Embryonic facial prominence (tissue), 1 donor: ENCODE measurements at regions not wholly inside any gene's neighbourhood (a gene's known extent, or its start where the extent isn't known, plus 50 kb on each side); places are given as distances from the start of the nearest gene placed in this dataset.

Experiments used
- DNase-seq: peaks from one replicate; pipeline ENCODE4 v3.0.0-alpha.2; 2016; ENCODE audit errors: extremely low spot score

GRCh38 chr17:74082886-74083285 lies 120.6 kb upstream of the RPL38 start:
- DNase-seq = no peak

- no peak for DNase-seq
Measured at GRCh38 chr17:74083321-74083720, 120.2 kb upstream of the RPL38 start.

- DNase-seq = no peak
Measured at GRCh38 chr17:74085434-74085833, 118.0 kb upstream of the RPL38 start.

- no peak for DNase-seq
Measured at GRCh38 chr17:74087002-74087585, 116.4 kb upstream of the RPL38 start.

GRCh38 chr17:74088285-74088933 lies 115.1 kb upstream of the RPL38 start:
- DNase-seq = no peak

GRCh38 chr17:74088934-74089329 lies 114.5 kb upstream of the RPL38 start:
- no peak for DNase-seq

GRCh38 chr17:74089380-74089779 lies 114.1 kb upstream of the RPL38 start:
- no peak for DNase-seq

GRCh38 chr17:74089869-74090464 lies 113.5 kb upstream of the RPL38 start:
- DNase-seq = no peak

- no peak for DNase-seq
Measured at GRCh38 chr17:74094651-74095050, 108.8 kb upstream of the RPL38 start.

GRCh38 chr17:74096456-74096855 lies 107.0 kb upstream of the RPL38 start:
- no peak for DNase-seq

GRCh38 chr17:74097450-74098135 lies 105.9 kb upstream of the RPL38 start:
- no peak for DNase-seq

- no peak for DNase-seq
Measured at GRCh38 chr17:74098136-74099024, 105.1 kb upstream of the RPL38 start.

- DNase-seq = no peak
Measured at GRCh38 chr17:74099442-74100340, 103.8 kb upstream of the RPL38 start.

GRCh38 chr17:74104921-74105320 lies 98.6 kb upstream of the RPL38 start:
- DNase-seq = no peak

- DNase-seq = no peak
Measured at GRCh38 chr17:74107107-74107506, 96.4 kb upstream of the RPL38 start.

- no peak for DNase-seq
Measured at GRCh38 chr17:74108126-74108705, 95.3 kb upstream of the RPL38 start.

- DNase-seq = no peak
Measured at GRCh38 chr17:74110467-74110866, 93.0 kb upstream of the RPL38 start.

- DNase-seq = no peak
Measured at GRCh38 chr17:74113326-74113725, 90.2 kb upstream of the RPL38 start.

- DNase-seq = no peak
Measured at GRCh38 chr17:74113952-74114351, 89.5 kb upstream of the RPL38 start.

GRCh38 chr17:74114881-74115470 lies 88.5 kb upstream of the RPL38 start:
- no peak for DNase-seq
